ENCODE measurements at regions not wholly inside any gene's neighbourhood (a gene's known extent, or its start where the extent isn't known, plus 50 kb on each side); places are given as distances from the start of the nearest gene placed in this dataset.

GRCh38 chr5:26415987-26416779 is 622.2 kb downstream of the CDH9 start:
- ATAC-seq (ENCODE audit: low read depth) = no peak
- CTCF ChIA-PET = no interaction called here
- Histone ChIP-seq H3K4me2 (replicated peaks; ENCODE audit: low read depth, low read length, poor library complexity, severe bottlenecking) (no peak overlapping the region), H2AFZ (ENCODE audit: insufficient read depth, low read depth, low read length, poor library complexity, severe bottlenecking) (no peak overlapping the region), H3K4me1 (ENCODE audit: control insufficient read depth in 2 of 2, insufficient read depth in 2 of 2, low read length in 2 of 2) (no peaks in the 10 kb centered on the region), H3K36me3 (replicated peaks in 1 of 2; ENCODE audit: control extremely low read depth in 1 of 2, control insufficient read depth in 1 of 2, extremely low read depth in 1 of 2, insufficient read depth in 2 of 2, low read length in 1 of 2) (no peaks in the 10 kb centered on the region), H3K4me3 (ENCODE audit: control extremely low read depth in 1 of 5, extremely low read depth in 1 of 5, insufficient read depth in 1 of 5, low read depth in 2 of 5, low read length in 4 of 5) (no peak overlapping the region), H3K79me2 (ENCODE audit: control insufficient read depth, insufficient read depth, low read length) (no peaks in the 10 kb centered on the region), H3K27me3 (replicated peaks in 1 of 4; ENCODE audit: control extremely low read depth in 1 of 4, control insufficient read depth in 3 of 4, insufficient read depth in 4 of 4, low read length in 3 of 4) (no peaks in the 10 kb centered on the region), H3K27ac (ENCODE audit: low read length in 2 of 2) (no peak overlapping the region), H4K20me1 (ENCODE audit: control insufficient read depth, insufficient read depth, low read length, poor library complexity, severe bottlenecking) (no peaks in the 10 kb centered on the region), H3K9me3 (ENCODE audit: control extremely low read depth in 1 of 3, control insufficient read depth in 2 of 3, insufficient read depth in 1 of 3, low read length in 2 of 3) (peaks cover 0 to 17% (median 0%) of the 10 kb centered on the region in 3 donors), H3K9ac (ENCODE audit: low read length) (no peak overlapping the region)
- intact Hi-C loops (cut with micrococcal nuclease) = no loop called here
- POLR2A ChIA-PET = no interaction called here
- no peaks in the 10 kb centered on the region for H3K27me3 Mint-ChIP-seq
- peaks cover 2% of the 10 kb centered on the region for H3K9me3 Mint-ChIP-seq (ENCODE audit: insufficient read depth)
- no peak overlapping the region for H3K4me3 Mint-ChIP-seq
- DNase-seq = no peak
- H3K27ac Mint-ChIP-seq = no peak overlapping the region
- no peaks in the 10 kb centered on the region for H3K4me1 Mint-ChIP-seq
- TF ChIP-seq, protein P1, sequence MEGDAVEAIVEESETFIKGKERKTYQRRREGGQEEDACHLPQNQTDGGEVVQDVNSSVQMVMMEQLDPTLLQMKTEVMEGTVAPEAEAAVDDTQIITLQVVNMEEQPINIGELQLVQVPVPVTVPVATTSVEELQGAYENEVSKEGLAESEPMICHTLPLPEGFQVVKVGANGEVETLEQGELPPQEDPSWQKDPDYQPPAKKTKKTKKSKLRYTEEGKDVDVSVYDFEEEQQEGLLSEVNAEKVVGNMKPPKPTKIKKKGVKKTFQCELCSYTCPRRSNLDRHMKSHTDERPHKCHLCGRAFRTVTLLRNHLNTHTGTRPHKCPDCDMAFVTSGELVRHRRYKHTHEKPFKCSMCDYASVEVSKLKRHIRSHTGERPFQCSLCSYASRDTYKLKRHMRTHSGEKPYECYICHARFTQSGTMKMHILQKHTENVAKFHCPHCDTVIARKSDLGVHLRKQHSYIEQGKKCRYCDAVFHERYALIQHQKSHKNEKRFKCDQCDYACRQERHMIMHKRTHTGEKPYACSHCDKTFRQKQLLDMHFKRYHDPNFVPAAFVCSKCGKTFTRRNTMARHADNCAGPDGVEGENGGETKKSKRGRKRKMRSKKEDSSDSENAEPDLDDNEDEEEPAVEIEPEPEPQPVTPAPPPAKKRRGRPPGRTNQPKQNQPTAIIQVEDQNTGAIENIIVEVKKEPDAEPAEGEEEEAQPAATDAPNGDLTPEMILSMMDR (IDR thresholded peaks at IDR 0.05) = no peak
- no peak for TF ChIP-seq EZH2 (IDR thresholded peaks at IDR 0.05; ENCODE audit: borderline replicate concordance, insufficient read depth, low read depth, low read length, poor library complexity, severe bottlenecking)
- 92% methylated on average over 7 of the region's 12 CpGs for WGBS (ENCODE audit: insufficient coverage)

GRCh38 chr5:26390608-26391007 is 647.8 kb downstream of the CDH9 start:
- intact Hi-C loops (cut with micrococcal nuclease) = no loop called here
- Histone ChIP-seq H3K27ac (ENCODE audit: low read length in 2 of 2) (no peak overlapping the region), H2AFZ (ENCODE audit: insufficient read depth, low read depth, low read length, poor library complexity, severe bottlenecking) (no peak overlapping the region), H3K4me1 (ENCODE audit: control insufficient read depth in 2 of 2, insufficient read depth in 2 of 2, low read length in 2 of 2) (no peaks in the 10 kb centered on the region), H4K20me1 (ENCODE audit: control insufficient read depth, insufficient read depth, low read length, poor library complexity, severe bottlenecking) (no peaks in the 10 kb centered on the region), H3K27me3 (replicated peaks in 1 of 4; ENCODE audit: control extremely low read depth in 1 of 4, control insufficient read depth in 3 of 4, insufficient read depth in 4 of 4, low read length in 3 of 4) (no peaks in the 10 kb centered on the region), H3K9me3 (ENCODE audit: control extremely low read depth in 1 of 3, control insufficient read depth in 2 of 3, insufficient read depth in 1 of 3, low read length in 2 of 3) (peaks cover 0 to 2% (median 0%) of the 10 kb centered on the region in 3 donors), H3K9ac (ENCODE audit: low read length) (no peak overlapping the region), H3K36me3 (replicated peaks in 1 of 2; ENCODE audit: control extremely low read depth in 1 of 2, control insufficient read depth in 1 of 2, extremely low read depth in 1 of 2, insufficient read depth in 2 of 2, low read length in 1 of 2) (no peaks in the 10 kb centered on the region), H3K4me3 (ENCODE audit: control extremely low read depth in 1 of 5, extremely low read depth in 1 of 5, insufficient read depth in 1 of 5, low read depth in 2 of 5, low read length in 4 of 5) (no peak overlapping the region), H3K4me2 (replicated peaks; ENCODE audit: low read depth, low read length, poor library complexity, severe bottlenecking) (no peak overlapping the region), H3K79me2 (ENCODE audit: control insufficient read depth, insufficient read depth, low read length) (no peaks in the 10 kb centered on the region)
- no peak for DNase-seq
- TF ChIP-seq, protein P1 (IDR thresholded peaks at IDR 0.05) = no peak
- no peak for TF ChIP-seq EZH2 (IDR thresholded peaks at IDR 0.05; ENCODE audit: borderline replicate concordance, insufficient read depth, low read depth, low read length, poor library complexity, severe bottlenecking)
- peaks cover 5% of the 10 kb centered on the region for H3K9me3 Mint-ChIP-seq (ENCODE audit: insufficient read depth)
- no peak overlapping the region for H3K27ac Mint-ChIP-seq
- no peak overlapping the region for H3K4me3 Mint-ChIP-seq
- no CpG with 5 or more reads among the region's 5 CpGs for WGBS (ENCODE audit: insufficient coverage)
- CTCF ChIA-PET = no interaction called here
- H3K4me1 Mint-ChIP-seq = no peaks in the 10 kb centered on the region
- no peak for ATAC-seq (ENCODE audit: low read depth)
- POLR2A ChIA-PET = no interaction called here
- no peaks in the 10 kb centered on the region for H3K27me3 Mint-ChIP-seq

Measured in B cell (primary cell).